AG09309 (cell line): ENCODE measurements at regions not wholly inside any gene's neighbourhood (a gene's known extent, or its start where the extent isn't known, plus 50 kb on each side); places are given as distances from the start of the nearest gene placed in this dataset.

Source experiments
- DNase-seq: peaks from one replicate; pipeline ENCODE4 v3.0.0-alpha.2; 2010; ENCODE audit warnings: low read depth
- H3K4me3 ChIP-seq: 2 replicates; pipeline ENCODE4 v1.5.1; 2011; ENCODE audit warnings: mild to moderate bottlenecking, low read depth, low read length, moderate library complexity; ENCODE audit not compliant: control insufficient read depth
- TF ChIP-seq, protein P1 (sequence below): IDR thresholded peaks from 2 replicates; pipeline ENCODE4 v1.5.1; 2011; ENCODE audit warnings: mild to moderate bottlenecking, low read depth, low read length, inconsistent platforms; ENCODE audit not compliant: insufficient read depth, control insufficient read depth; ENCODE audit errors: missing control alignments

DNA sequence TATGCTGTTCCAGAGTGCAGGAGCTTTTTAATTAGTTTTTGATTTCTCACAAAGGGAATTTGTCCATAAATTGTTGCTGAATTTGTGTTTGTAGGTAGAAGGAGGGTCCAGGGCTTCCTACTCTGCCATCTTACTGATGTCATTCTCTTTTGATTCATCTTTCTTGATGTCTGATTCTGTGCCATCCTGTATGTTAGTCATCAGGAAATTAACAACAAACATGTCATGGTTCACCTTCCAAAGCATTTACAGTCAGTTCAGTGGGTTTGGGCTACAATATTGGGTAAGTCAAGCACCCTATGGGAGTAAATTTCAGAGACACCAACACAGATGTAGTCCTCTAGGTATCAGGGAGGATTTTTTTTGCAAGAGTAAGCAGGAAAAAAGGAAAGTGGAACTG lies 135.2 kb upstream of the SLC38A2 start:
- TF ChIP-seq, protein P1, sequence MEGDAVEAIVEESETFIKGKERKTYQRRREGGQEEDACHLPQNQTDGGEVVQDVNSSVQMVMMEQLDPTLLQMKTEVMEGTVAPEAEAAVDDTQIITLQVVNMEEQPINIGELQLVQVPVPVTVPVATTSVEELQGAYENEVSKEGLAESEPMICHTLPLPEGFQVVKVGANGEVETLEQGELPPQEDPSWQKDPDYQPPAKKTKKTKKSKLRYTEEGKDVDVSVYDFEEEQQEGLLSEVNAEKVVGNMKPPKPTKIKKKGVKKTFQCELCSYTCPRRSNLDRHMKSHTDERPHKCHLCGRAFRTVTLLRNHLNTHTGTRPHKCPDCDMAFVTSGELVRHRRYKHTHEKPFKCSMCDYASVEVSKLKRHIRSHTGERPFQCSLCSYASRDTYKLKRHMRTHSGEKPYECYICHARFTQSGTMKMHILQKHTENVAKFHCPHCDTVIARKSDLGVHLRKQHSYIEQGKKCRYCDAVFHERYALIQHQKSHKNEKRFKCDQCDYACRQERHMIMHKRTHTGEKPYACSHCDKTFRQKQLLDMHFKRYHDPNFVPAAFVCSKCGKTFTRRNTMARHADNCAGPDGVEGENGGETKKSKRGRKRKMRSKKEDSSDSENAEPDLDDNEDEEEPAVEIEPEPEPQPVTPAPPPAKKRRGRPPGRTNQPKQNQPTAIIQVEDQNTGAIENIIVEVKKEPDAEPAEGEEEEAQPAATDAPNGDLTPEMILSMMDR = no peak
- DNase-seq = no peak
- H3K4me3 ChIP-seq = no peak overlapping the region

DNA sequence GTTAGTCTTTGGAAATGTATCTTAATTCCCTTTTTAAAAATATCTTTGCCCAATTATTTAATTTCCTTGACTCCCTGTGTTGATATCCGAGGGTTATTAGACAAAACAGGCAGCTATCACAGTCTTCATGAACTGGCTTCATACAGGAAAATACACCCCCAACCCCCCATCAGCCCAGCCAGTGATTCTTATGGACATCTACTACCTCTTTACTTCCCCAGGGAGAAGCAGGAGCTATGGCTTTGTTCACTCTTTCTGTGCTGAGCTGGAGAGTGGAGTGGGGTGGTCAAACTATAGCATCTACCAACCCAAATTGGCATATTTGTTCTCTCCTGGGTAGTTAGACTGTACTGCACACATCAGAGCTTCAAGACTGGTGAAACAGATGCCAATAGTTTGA lies 134.4 kb upstream of the SLC38A2 start:
- TF ChIP-seq, protein P1 = no peak
- DNase-seq = no peak
- no peak overlapping the region for H3K4me3 ChIP-seq

DNA sequence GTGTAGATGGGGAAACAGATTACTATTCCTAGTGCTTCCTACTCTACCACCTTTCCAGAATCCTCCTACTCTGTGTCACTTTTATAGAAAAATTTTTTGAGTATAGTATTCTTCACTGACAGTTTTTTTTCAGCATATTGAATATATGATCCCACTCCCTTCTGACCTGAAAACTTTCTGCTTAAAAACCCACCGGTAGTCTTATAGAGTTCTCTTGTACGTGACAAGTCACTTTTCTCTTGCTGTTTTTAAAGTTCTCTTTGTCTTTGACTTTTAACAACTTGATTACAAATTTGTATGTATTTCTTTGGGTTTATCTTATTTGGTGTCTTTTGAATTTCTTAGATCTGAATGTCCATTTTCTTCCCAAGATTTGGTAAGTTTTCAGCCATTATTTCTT lies 133.6 kb upstream of the SLC38A2 start:
- TF ChIP-seq, protein P1 = no peak
- no peak overlapping the region for H3K4me3 ChIP-seq
- DNase-seq = no peak

DNA sequence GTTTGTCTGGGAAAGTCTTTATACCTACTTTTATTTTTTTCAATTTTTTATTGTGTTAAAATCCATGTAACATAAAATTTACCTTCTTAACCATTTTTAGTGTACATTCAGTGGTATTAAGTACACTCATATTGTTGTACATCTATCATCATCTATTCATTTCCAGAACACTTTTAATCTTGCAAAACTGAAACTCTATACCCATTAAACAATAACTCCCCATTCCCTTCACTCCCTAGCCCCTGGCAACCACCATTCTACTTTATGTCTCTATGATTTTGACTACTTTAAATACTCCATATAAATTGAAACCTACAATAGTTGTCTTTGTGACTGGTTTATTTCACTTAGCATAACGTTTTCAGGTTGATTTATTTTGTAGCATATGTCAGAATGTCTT lies 131.9 kb upstream of the SLC38A2 start:
- TF ChIP-seq, protein P1 = no peak
- no peak overlapping the region for H3K4me3 ChIP-seq
- DNase-seq = no peak

DNA sequence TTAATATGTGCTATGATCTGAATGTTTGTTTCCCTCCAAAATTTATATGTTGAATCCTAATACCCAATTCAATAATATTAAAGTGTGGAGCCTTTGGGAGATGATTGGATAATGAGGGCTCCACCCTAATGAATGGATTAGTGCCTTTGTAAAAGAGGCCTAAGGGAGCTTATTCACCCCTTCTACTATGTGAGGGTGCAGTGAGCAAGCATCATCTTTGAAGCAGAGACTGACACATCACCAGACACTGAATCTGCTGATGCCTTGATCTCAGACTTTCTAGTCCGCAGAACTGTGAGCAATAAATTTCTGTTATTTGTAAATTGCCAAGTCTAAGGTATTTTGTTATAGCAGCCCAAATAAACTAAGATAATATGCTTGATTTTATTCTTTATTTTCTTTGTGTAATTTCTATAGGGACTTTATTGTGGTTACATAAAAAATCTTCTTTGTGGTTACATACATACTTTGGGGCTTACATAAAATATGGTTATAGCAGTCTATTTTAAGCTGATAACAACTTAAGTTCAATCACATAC lies 131.1 kb upstream of the SLC38A2 start:
- H3K4me3 ChIP-seq = no peak overlapping the region
- no peak for DNase-seq
- TF ChIP-seq, protein P1 = no peak

DNA sequence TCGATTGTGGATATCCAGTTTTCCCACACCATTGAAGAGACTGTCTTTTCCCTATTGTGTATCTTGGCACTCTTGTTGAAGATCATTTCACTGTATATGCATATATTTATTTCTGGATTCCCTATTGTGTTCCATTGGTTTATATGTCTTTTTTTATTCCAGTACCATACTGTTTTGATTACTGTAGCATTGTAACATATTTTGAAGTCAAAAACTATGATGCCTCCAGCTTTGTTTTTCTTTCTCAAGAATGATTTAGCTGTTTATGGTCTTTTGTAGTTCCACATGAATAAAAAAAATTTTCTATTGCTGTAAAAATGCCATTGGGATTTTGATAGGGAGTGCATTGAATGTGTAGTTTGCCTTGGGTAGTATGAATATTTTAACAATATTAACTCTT lies 128.1 kb upstream of the SLC38A2 start:
- H3K4me3 ChIP-seq = no peak overlapping the region
- TF ChIP-seq, protein P1 = no peak
- no peak for DNase-seq

DNA sequence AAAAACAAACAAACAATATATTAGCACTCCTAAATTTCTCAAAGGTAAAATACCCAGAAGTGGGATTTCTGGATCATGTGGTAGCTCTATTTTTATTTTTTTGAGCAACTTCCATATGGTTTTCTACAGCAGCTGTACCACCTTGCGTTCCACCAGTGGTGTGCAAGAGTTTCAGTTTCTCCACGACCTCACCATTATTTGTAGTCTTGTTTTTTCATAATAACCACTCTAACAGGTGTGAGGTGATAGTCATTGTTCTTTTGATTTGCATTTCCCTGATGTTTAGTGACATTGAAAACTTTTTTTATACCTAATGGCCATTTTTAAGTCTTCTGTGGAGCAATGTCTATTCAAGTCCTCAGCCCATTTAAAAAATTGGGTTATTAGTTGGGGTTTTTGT lies 127.3 kb upstream of the SLC38A2 start:
- H3K4me3 ChIP-seq = no peak overlapping the region
- TF ChIP-seq, protein P1 = no peak
- no peak for DNase-seq
